ENCODE measurements at regions not wholly inside any gene's neighbourhood (a gene's known extent, or its start where the extent isn't known, plus 50 kb on each side); places are given as distances from the start of the nearest gene placed in this dataset.
A peak's percentile ranks its signal among the peaks of the same experiment; 100 is the strongest.

GRCh38 chr13:108573455-108573854, 56.0 kb upstream of the MYO16 start:
- H2AFZ ChIP-seq (ENCODE audit: low read depth, low read length), result 0 out of 2 replicates have a peak overlapping the region, but pooled peaks have one; percentile 51
- CTCF ChIA-PET (ENCODE audit: low intra/inter-chr PET ratio), result no interaction called here
- in situ Hi-C loops (cut with MboI), result no loop called here
- no peaks in the 10 kb centered on the region; the same call in 2 of the 3 replicates for H3K79me2 ChIP-seq (ENCODE audit: control insufficient read depth, insufficient read depth, low read length)
- intact Hi-C loops (cut with micrococcal nuclease), result loop anchor here (5.0 kb wide), 1 partner anchor 194 kb away; no protein-coding TSS in a partner anchor
- H3K9ac ChIP-seq (ENCODE audit: insufficient read depth in 1 of 2, low read depth in 2 of 2, low read length in 2 of 2), result peak overlapping the region in 1 of 2 experiments; percentile 34; a peak in 1 of 4 replicates
- peak overlapping the region; percentile 78; the same call in 2 of the 3 replicates for H3K27ac ChIP-seq (ENCODE audit: extremely low read depth, low read depth, low read length)
- no TSS peak for BruUV-seq (replicated peaks)
- ATAC-seq, result peak; percentile 65
- H3K9me1 ChIP-seq (ENCODE audit: control insufficient read depth, insufficient read depth, low read length), result no peaks in the 10 kb centered on the region
- H3K4me1 ChIP-seq (replicated peaks in 1 of 2; ENCODE audit: control insufficient read depth in 2 of 2, insufficient read depth in 2 of 2, low read length in 2 of 2), result peaks cover 5 to 15% of the 10 kb centered on the region in 2 experiments; a peak in 4 of 5 replicates
- WGBS (ENCODE audit: insufficient coverage, low coverage, missing lambda C conversion rate), result 0% methylated on average over 1 of the region's 1 CpG
- no peaks in the 10 kb centered on the region for H3K9me3 ChIP-seq (replicated peaks; ENCODE audit: control insufficient read depth, insufficient read depth, low read depth, low read length)
- DNase-seq (ENCODE audit: extremely low read depth in 1 of 4, low spot score in 3 of 4), result peak in 2 of 4 experiments; percentile 16 to 32
- TF ChIP-seq TARDBP (IDR thresholded peaks at IDR 0.05) (no peak), ZNF318 (IDR thresholded peaks at IDR 0.05; ENCODE audit: borderline replicate concordance in 1 of 2, low read depth in 1 of 2) (no peak), EZH2 (IDR thresholded peaks at IDR 0.05; ENCODE audit: borderline replicate concordance, low read depth, low read length) (no peak), RCOR1 (IDR thresholded peaks at IDR 0.05; ENCODE audit: borderline replicate concordance in 1 of 2, low read depth in 2 of 2, low read length in 2 of 2) (no peak), MAFG (tag; conservative IDR thresholded peaks at IDR 0.05) (no peak), ZSCAN29 (IDR thresholded peaks at IDR 0.05) (no peak), USF2 (CRISPR knock-in tag; IDR thresholded peaks at IDR 0.05) (no peak), CBFA2T2 (conservative IDR thresholded peaks at IDR 0.05) (0 out of 2 replicates have a peak, but pooled peaks have one; percentile 7), CBFA2T3 (IDR thresholded peaks at IDR 0.05) (peak; percentile 54; the same call in 1 of the 2 replicates), PHF20 (IDR thresholded peaks at IDR 0.05; ENCODE audit: partially characterized antibody) (no peak)
- H4K20me1 ChIP-seq (replicated peaks; ENCODE audit: control insufficient read depth, insufficient read depth, low read length), result no peaks in the 10 kb centered on the region
- H3K4me3 ChIP-seq, result no peak overlapping the region
- peak; percentile 26 for FAIRE-seq
- no peaks in the 10 kb centered on the region for H3K36me3 ChIP-seq (ENCODE audit: control insufficient read depth, insufficient read depth, low read length)
- POLR2A ChIA-PET, result no interaction called here
- H3K27me3 ChIP-seq (ENCODE audit: control insufficient read depth in 2 of 2, insufficient read depth in 2 of 2, low read length in 2 of 2), result no peaks in the 10 kb centered on the region
- H3K4me2 ChIP-seq (ENCODE audit: insufficient read depth, low read length), result no peak overlapping the region

Measured in K562 (cell line).